Thyroid gland (tissue), 4 donors: ENCODE measurements at regions not wholly inside any gene's neighbourhood (a gene's known extent, or its start where the extent isn't known, plus 50 kb on each side); places are given as distances from the start of the nearest gene placed in this dataset.
A peak's percentile ranks its signal among the peaks of the same experiment; 100 is the strongest.

Source experiments
- DNase-seq, 2 donors: peaks; one replicate each; pipeline ENCODE4 v3.0.0-alpha.2; 2019
- H3K27ac ChIP-seq, 3 donors: fragments of 200-600 bp; sonication (generic); 1 replicate in 2 of 3; 2 replicates in 1 of 3; pipeline ENCODE4 v1.5.1; 2016 to 2019; ENCODE audit warnings: mild to moderate bottlenecking in 1 of 3, moderate library complexity in 1 of 3
- H3K27me3 ChIP-seq: fragments of 200-600 bp; sonication (generic); one replicate; pipeline ENCODE4 v1.5.1; 2019
- H3K36me3 ChIP-seq, 2 donors: fragments of 200-600 bp; sonication (generic); one replicate each; pipeline ENCODE4 v1.5.1; 2016 to 2019
- H3K4me1 ChIP-seq, 2 donors: fragments of 200-600 bp; sonication (generic); one replicate each; pipeline ENCODE4 v1.5.1; 2017 to 2019
- H3K4me3 ChIP-seq, 3 donors: fragments of 200-600 bp; sonication (generic); replicated peaks in 1 of 3; 1 replicate in 2 of 3; 2 replicates in 1 of 3; pipeline ENCODE4 v1.5.1; 2016; ENCODE audit warnings: mild to moderate bottlenecking in 1 of 3
- H3K9me3 ChIP-seq: fragments of 200-600 bp; sonication (generic); one replicate; pipeline ENCODE4 v1.5.1; 2017
- POLR2A ChIP-seq, 2 donors: fragments of 450-650 bp; IDR thresholded peaks; one replicate each; pipeline ENCODE4 v1.6.1; 2017; ENCODE audit warnings: antibody characterized with exemption in 2 of 2, mild to moderate bottlenecking in 2 of 2, moderate library complexity in 1 of 2
- whole genome bisulfite sequencing, 2 donors: methylation state at CpG; one replicate each; pipeline ENCODE4 v1.1.5; 2017; 5-methylcytosine and 5-hydroxymethylcytosine counted together
- intact Hi-C: fragments of 100-400 bp; cut with DNase I; formaldehyde crosslinking; loops from one replicate; pipeline ENCODE4 v1.15.1; 2023
- TF ChIP-seq, protein P1 (sequence below), 6 experiments: fragments of 200-600 bp in 3 of 6; fragments of 450-650 bp in 3 of 6; sonication (generic) in 3 of 6; IDR thresholded peaks; one replicate each; pipeline ENCODE4 v1.5.1; 2016 to 2019; ENCODE audit warnings: antibody characterized with exemption in 6 of 6, mild to moderate bottlenecking in 2 of 6, inconsistent platforms in 1 of 6, moderate library complexity in 1 of 6

DNA sequence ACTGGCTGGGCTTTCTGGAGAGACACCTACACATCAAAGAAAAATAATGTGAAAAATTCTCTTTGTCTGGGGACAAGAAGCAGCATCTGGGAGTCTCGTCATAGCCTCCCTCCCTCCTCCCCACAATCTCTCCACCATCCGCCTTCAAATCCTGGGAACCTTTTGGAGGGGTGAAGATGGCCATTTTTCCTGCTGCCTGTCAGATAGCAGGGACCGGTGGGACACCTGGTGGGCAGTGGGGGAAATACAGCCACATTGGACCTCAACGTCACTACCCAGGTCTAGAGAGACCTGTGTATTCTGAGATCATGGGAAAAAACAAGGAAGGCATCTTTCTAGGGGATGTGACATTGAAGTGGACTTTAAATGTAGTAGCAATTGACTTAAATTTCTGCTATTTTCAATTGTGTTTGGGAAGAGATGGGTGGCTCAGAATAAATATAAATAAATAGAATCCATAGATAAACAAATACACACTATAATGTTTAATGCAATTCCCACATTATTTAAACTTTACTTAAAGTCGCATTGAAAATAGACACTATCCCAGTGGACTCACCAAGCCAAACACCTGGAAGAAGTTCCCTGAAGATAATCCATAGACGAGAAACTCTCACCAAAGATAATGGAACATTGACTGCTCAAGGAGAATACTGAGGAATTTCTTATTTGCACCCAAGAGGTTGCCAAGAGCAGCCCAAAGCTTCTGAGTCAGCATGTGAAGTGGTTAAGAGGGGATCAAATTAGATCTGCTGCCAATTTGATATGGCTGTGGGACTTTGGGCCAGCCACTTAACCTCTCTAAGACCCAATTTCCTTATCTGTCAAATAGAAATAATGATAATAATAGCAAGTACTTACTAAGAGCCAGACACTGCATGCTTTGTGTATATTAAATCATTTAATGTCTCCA lies 147.6 kb upstream of the CAMK1G start:
- Histone ChIP-seq H3K36me3 (no peaks in the 10 kb centered on the region), H3K27ac (no peak overlapping the region), H3K4me3 (no peak overlapping the region), H3K4me1 (peaks cover 18 to 38% of the 10 kb centered on the region in 2 donors), H3K9me3 (no peaks in the 10 kb centered on the region), H3K27me3 (no peaks in the 10 kb centered on the region)
- TF ChIP-seq, protein P1, sequence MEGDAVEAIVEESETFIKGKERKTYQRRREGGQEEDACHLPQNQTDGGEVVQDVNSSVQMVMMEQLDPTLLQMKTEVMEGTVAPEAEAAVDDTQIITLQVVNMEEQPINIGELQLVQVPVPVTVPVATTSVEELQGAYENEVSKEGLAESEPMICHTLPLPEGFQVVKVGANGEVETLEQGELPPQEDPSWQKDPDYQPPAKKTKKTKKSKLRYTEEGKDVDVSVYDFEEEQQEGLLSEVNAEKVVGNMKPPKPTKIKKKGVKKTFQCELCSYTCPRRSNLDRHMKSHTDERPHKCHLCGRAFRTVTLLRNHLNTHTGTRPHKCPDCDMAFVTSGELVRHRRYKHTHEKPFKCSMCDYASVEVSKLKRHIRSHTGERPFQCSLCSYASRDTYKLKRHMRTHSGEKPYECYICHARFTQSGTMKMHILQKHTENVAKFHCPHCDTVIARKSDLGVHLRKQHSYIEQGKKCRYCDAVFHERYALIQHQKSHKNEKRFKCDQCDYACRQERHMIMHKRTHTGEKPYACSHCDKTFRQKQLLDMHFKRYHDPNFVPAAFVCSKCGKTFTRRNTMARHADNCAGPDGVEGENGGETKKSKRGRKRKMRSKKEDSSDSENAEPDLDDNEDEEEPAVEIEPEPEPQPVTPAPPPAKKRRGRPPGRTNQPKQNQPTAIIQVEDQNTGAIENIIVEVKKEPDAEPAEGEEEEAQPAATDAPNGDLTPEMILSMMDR (IDR thresholded peaks at IDR 0.05) = peak; percentile 38 to 92 (median 78)
- TF ChIP-seq POLR2A (IDR thresholded peaks at IDR 0.05) = no peak
- intact Hi-C loops = loop anchor here (10.0 kb wide), 1 partner anchor 231 kb away; no protein-coding TSS in a partner anchor
- DNase-seq = peak; percentile 84 to 86
- 28 to 29% methylated on average over 6 of the region's 6 CpGs for WGBS, 2 donors

DNA sequence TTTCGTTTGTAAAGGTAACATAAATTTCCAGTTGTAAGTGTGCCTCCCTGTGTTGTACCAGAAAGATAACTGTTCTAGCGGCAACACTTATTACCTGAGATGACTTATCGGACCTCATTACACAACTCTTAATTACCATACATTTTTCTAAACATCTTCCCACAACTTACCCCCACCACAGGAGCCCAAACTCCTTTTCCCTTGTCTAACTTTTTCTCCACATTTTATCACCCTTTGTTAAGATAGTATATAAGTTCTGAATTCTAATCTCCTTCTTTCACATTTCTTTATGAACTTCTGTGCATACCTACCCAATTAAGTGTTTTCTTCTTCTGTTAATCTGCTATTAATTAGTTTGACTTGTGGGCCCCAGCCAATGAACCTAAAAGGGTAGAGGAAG lies 143.7 kb upstream of the CAMK1G start:
- H3K9me3 ChIP-seq = no peaks in the 10 kb centered on the region
- intact Hi-C loops = loop anchor here (10.0 kb wide), 1 partner anchor 235 kb away; no protein-coding TSS in a partner anchor
- peaks cover 0 to 18% of the 10 kb centered on the region in 2 donors for H3K4me1 ChIP-seq
- DNase-seq = no peak
- no peaks in the 10 kb centered on the region for H3K27me3 ChIP-seq
- H3K27ac ChIP-seq = no peak overlapping the region
- TF ChIP-seq POLR2A (IDR thresholded peaks at IDR 0.05) = no peak
- TF ChIP-seq, protein P1 (IDR thresholded peaks at IDR 0.05) = no peak
- 93 to 95% methylated on average over 3 of the region's 3 CpGs for WGBS, 2 donors
- no peaks in the 10 kb centered on the region for H3K36me3 ChIP-seq
- no peak overlapping the region for H3K4me3 ChIP-seq

DNA sequence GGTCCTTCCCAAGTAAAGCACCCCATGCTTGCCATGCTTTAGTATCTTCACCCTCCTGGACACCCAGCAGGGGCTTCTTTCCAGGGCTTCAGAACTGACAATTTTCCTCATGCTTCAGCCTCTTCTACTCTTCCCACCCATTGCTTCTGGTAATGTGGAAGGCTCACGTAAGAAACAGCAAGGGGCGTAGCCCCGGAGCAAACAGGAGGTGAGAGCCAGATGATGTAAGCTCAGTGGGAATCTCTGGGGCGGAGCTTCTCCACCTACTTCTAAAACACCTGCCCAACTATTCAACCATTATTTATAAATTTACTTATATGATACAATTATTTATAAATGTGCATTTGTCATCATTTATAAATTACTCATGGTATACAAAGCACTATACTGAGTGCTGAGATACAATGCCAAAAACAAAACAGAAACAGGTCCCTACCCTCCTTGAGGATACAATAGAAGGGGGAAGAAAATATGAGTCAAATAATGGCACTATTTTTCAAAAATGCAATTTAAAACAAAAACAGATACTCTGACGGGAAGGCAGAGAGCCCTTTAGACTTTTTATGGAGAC lies 140.1 kb upstream of the CAMK1G start:
- no peak for TF ChIP-seq POLR2A (IDR thresholded peaks at IDR 0.05)
- TF ChIP-seq, protein P1 (IDR thresholded peaks at IDR 0.05) = no peak
- H3K27me3 ChIP-seq = no peaks in the 10 kb centered on the region
- H3K4me1 ChIP-seq = no peaks in the 10 kb centered on the region
- no peaks in the 10 kb centered on the region for H3K9me3 ChIP-seq
- DNase-seq = no peak
- no peaks in the 10 kb centered on the region for H3K36me3 ChIP-seq
- H3K27ac ChIP-seq = no peak overlapping the region
- 81 to 84% methylated on average over 5 of the region's 5 CpGs for WGBS, 2 donors
- intact Hi-C loops = no loop called here
- no peak overlapping the region for H3K4me3 ChIP-seq

DNA sequence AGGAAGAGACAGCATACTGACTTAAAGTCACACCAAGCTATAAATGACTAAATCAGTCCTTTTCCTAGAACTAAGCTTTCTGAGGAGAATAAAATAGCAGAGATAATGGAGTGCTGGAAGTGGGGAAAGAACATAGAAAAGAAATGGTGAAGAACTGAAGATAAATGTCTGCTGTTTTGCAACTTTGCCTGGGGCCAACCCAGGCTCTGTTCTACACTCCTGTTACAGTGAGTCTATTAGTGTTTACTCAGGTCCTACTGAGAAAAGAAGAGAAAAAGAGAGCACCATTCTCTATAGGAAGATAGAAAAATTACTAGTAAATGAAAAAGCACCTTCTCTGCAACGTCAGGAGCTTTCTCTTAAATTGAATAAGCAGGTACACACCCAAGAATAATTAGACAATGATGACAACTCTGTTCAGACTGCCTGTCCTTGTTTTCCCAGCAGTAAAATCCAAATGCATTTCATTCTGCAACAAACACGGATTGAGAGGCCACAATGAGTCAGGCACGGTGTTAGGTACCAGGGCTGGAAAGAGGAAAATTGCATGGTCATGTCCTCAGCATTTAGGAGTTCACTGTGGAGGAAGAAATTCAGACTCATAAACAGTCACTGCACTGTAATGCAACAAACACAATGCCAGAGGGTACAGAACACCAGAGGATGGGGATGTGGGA lies 139.4 kb upstream of the CAMK1G start:
- H3K27ac ChIP-seq = no peak overlapping the region
- 80 to 84% methylated on average over 3 of the region's 3 CpGs for WGBS, 2 donors
- H3K4me3 ChIP-seq = no peak overlapping the region
- no peaks in the 10 kb centered on the region for H3K36me3 ChIP-seq
- intact Hi-C loops = no loop called here
- DNase-seq = no peak
- H3K27me3 ChIP-seq = no peaks in the 10 kb centered on the region
- no peaks in the 10 kb centered on the region for H3K4me1 ChIP-seq
- H3K9me3 ChIP-seq = no peaks in the 10 kb centered on the region
- no peak for TF ChIP-seq POLR2A (IDR thresholded peaks at IDR 0.05)
- TF ChIP-seq, protein P1 (IDR thresholded peaks at IDR 0.05) = no peak
